HEK293 (cell line): ENCODE measurements at regions not wholly inside any gene's neighbourhood (a gene's known extent, or its start where the extent isn't known, plus 50 kb on each side); places are given as distances from the start of the nearest gene placed in this dataset.

Experiments
- CTCF ChIA-PET: fragments of 350-600 bp; formaldehyde crosslinking; extraction: SDS; loops from one replicate; lab custom pipeline; 2021; ENCODE audit warnings: antibody characterized with exemption; lab: Yijun Ruan, JAX
- POLR2A ChIA-PET: fragments of 300-600 bp; formaldehyde crosslinking; extraction: SDS; loops from one replicate; lab custom pipeline; 2020; ENCODE audit warnings: antibody characterized with exemption, inconsistent platforms; lab: Yijun Ruan, JAX
- H3K27ac ChIP-seq: fragments of 200-500 bp; sonication (Bioruptor generic); 2 replicates; pipeline ENCODE4 v1.5.1; 2014; ENCODE audit warnings: low read depth, low read length, control low read depth, inconsistent platforms; ENCODE audit errors: extremely low read depth
- H3K36me3 ChIP-seq, 2 experiments: fragments of 200-500 bp in 1 of 2; sonication (Bioruptor generic) in 1 of 2; 1 replicate in 1 of 2; 2 replicates in 1 of 2; pipeline ENCODE4 v1.5.1; 2014 to 2017; ENCODE audit warnings: inconsistent platforms in 2 of 2, low read length in 2 of 2; ENCODE audit not compliant: control insufficient read depth in 2 of 2, insufficient read depth in 1 of 2
- H3K4me1 ChIP-seq: fragments of 200-500 bp; sonication (Bioruptor generic); 2 replicates; pipeline ENCODE4 v1.5.1; 2014; ENCODE audit warnings: mild to moderate bottlenecking, low read length, inconsistent platforms; ENCODE audit not compliant: control insufficient read depth, insufficient read depth
- H3K4me3 ChIP-seq: 2 replicates; pipeline ENCODE4 v1.5.1; 2011; ENCODE audit warnings: low read depth, mild to moderate bottlenecking, control low read depth, low read length, moderate library complexity
- H3K9me3 ChIP-seq: fragments of 200-500 bp; sonication (Bioruptor generic); 2 replicates; pipeline ENCODE4 v1.5.1; 2014; ENCODE audit warnings: low read depth, low read length, inconsistent platforms; ENCODE audit not compliant: control insufficient read depth, insufficient read depth
- BCL11B ChIP-seq: fragments of 450-650 bp; formaldehyde crosslinking; IDR thresholded peaks from 2 replicates; pipeline ENCODE4 v1.5.1; 2016; ENCODE audit warnings: low read depth, missing biosample characterization, missing genetic modification characterization
- KLF1 ChIP-seq: fragments of 450-650 bp; formaldehyde crosslinking; IDR thresholded peaks from 2 replicates; pipeline ENCODE4 v1.5.1; 2016; ENCODE audit warnings: missing biosample characterization, missing genetic modification characterization
- KLF16 ChIP-seq: fragments of 450-650 bp; formaldehyde crosslinking; IDR thresholded peaks from 2 replicates; pipeline ENCODE4 v1.5.1; 2017; ENCODE audit warnings: missing biosample characterization, missing genetic modification characterization
- MZF1 ChIP-seq: fragments of 450-650 bp; formaldehyde crosslinking; IDR thresholded peaks from 2 replicates; pipeline ENCODE4 v1.5.1; 2017; ENCODE audit warnings: missing biosample characterization, missing genetic modification characterization, borderline replicate concordance
- TCF7L2 ChIP-seq: IDR thresholded peaks from 2 replicates; pipeline ENCODE4 v1.6.1; 2011; ENCODE audit warnings: low read depth, mild to moderate bottlenecking, inconsistent platforms, low read length, moderate library complexity, borderline replicate concordance
- WT1 ChIP-seq: fragments of 450-650 bp; formaldehyde crosslinking; IDR thresholded peaks from 2 replicates; pipeline ENCODE4 v1.5.1; 2016; ENCODE audit warnings: missing biosample characterization, missing genetic modification characterization
- ZBTB48 ChIP-seq: fragments of 450-650 bp; formaldehyde crosslinking; IDR thresholded peaks from 2 replicates; pipeline ENCODE4 v1.5.1; 2016; ENCODE audit warnings: missing biosample characterization, missing genetic modification characterization
- ZBTB8A ChIP-seq: fragments of 450-650 bp; formaldehyde crosslinking; IDR thresholded peaks from 2 replicates; pipeline ENCODE4 v1.5.1; 2016; ENCODE audit warnings: missing biosample characterization, missing genetic modification characterization
- ZIC2 ChIP-seq: fragments of 450-650 bp; formaldehyde crosslinking; IDR thresholded peaks from 2 replicates; pipeline ENCODE4 v1.5.1; 2016; ENCODE audit warnings: missing biosample characterization, missing genetic modification characterization
- ZNF112 ChIP-seq: fragments of 450-650 bp; formaldehyde crosslinking; IDR thresholded peaks from 2 replicates; pipeline ENCODE4 v1.5.0; 2017; ENCODE audit warnings: missing biosample characterization, missing genetic modification characterization
- ZNF132 ChIP-seq: fragments of 450-650 bp; formaldehyde crosslinking; IDR thresholded peaks from 2 replicates; pipeline ENCODE4 v1.5.1; 2017; ENCODE audit warnings: missing biosample characterization, missing genetic modification characterization, borderline replicate concordance
- ZNF16 ChIP-seq: fragments of 450-650 bp; formaldehyde crosslinking; IDR thresholded peaks from 2 replicates; pipeline ENCODE4 v1.5.1; 2016; ENCODE audit warnings: low read depth, missing biosample characterization, missing genetic modification characterization
- ZNF19 ChIP-seq: fragments of 450-650 bp; formaldehyde crosslinking; IDR thresholded peaks from 2 replicates; pipeline ENCODE4; 2016; ENCODE audit warnings: missing biosample characterization, missing genetic modification characterization, low read depth
- ZNF239 ChIP-seq: fragments of 450-650 bp; formaldehyde crosslinking; IDR thresholded peaks from 2 replicates; pipeline ENCODE4 v1.5.1; 2016; ENCODE audit warnings: missing biosample characterization, missing genetic modification characterization
- ZNF274 ChIP-seq, 2 experiments: fragments of 200-500 bp in 1 of 2; fragments of 450-650 bp in 1 of 2; sonication (Bioruptor generic) in 1 of 2; formaldehyde crosslinking in 1 of 2; IDR thresholded peaks; 2 replicates each; pipeline versions ENCODE4 v1.5.1 to v1.6.1; 2014 to 2016; ENCODE audit warnings: borderline replicate concordance in 1 of 2, inconsistent platforms in 1 of 2, low read length in 1 of 2, missing biosample characterization in 1 of 2, missing genetic modification characterization in 1 of 2
- ZNF302 ChIP-seq: fragments of 450-650 bp; formaldehyde crosslinking; IDR thresholded peaks from 2 replicates; pipeline ENCODE4 v1.5.1; 2016; ENCODE audit warnings: missing biosample characterization, missing genetic modification characterization, low read depth
- ZNF341 ChIP-seq: fragments of 450-650 bp; formaldehyde crosslinking; IDR thresholded peaks from 2 replicates; pipeline ENCODE4; 2016; ENCODE audit warnings: low read depth, missing biosample characterization, missing genetic modification characterization
- ZNF366 ChIP-seq: fragments of 450-650 bp; formaldehyde crosslinking; conservative IDR thresholded peaks from 2 replicates; pipeline ENCODE4 v1.5.1; 2016; ENCODE audit warnings: missing biosample characterization, missing genetic modification characterization
- ZNF37A ChIP-seq: fragments of 450-650 bp; IDR thresholded peaks from 2 replicates; pipeline ENCODE4 v1.5.1; 2018; ENCODE audit warnings: missing biosample characterization, missing genetic modification characterization
- ZNF391 ChIP-seq: fragments of 450-650 bp; formaldehyde crosslinking; IDR thresholded peaks from 2 replicates; pipeline ENCODE4 v1.5.1; 2016; ENCODE audit warnings: low read depth, missing biosample characterization, missing genetic modification characterization, borderline replicate concordance
- ZNF398 ChIP-seq: fragments of 450-650 bp; formaldehyde crosslinking; IDR thresholded peaks from 2 replicates; pipeline ENCODE4 v1.5.1; 2017; ENCODE audit warnings: missing biosample characterization, missing genetic modification characterization
- ZNF423 ChIP-seq: fragments of 450-650 bp; formaldehyde crosslinking; IDR thresholded peaks from 2 replicates; pipeline ENCODE4 v1.5.1; 2016; ENCODE audit warnings: missing biosample characterization, missing genetic modification characterization
- ZNF501 ChIP-seq: fragments of 450-650 bp; formaldehyde crosslinking; IDR thresholded peaks from 2 replicates; pipeline ENCODE4 v1.5.1; 2016; ENCODE audit warnings: missing biosample characterization, missing genetic modification characterization
- ZNF561 ChIP-seq: fragments of 450-650 bp; IDR thresholded peaks from 2 replicates; pipeline ENCODE4 v1.5.1; 2018; ENCODE audit warnings: missing biosample characterization, missing genetic modification characterization, borderline replicate concordance
- ZNF660 ChIP-seq: fragments of 450-650 bp; IDR thresholded peaks from 2 replicates; pipeline ENCODE4 v1.5.1; 2018; ENCODE audit warnings: missing biosample characterization, mild to moderate bottlenecking, missing genetic modification characterization
- ZNF677 ChIP-seq: fragments of 450-650 bp; IDR thresholded peaks from 2 replicates; pipeline ENCODE4 v1.5.0; 2018; ENCODE audit warnings: missing biosample characterization, mild to moderate bottlenecking, missing genetic modification characterization, moderate library complexity
- ZNF701 ChIP-seq: fragments of 450-650 bp; formaldehyde crosslinking; IDR thresholded peaks from 2 replicates; pipeline ENCODE4 v1.5.1; 2016; ENCODE audit warnings: missing biosample characterization, missing genetic modification characterization
- ZNF837 ChIP-seq: fragments of 450-650 bp; formaldehyde crosslinking; IDR thresholded peaks from 2 replicates; pipeline ENCODE4 v1.5.1; 2016; ENCODE audit warnings: missing biosample characterization, missing genetic modification characterization
- ZSCAN23 ChIP-seq: fragments of 450-650 bp; formaldehyde crosslinking; IDR thresholded peaks from 2 replicates; pipeline ENCODE4 v1.5.1; 2016; ENCODE audit warnings: missing biosample characterization, missing genetic modification characterization
- ZSCAN4 ChIP-seq: fragments of 450-650 bp; formaldehyde crosslinking; IDR thresholded peaks from 2 replicates; pipeline ENCODE4 v1.5.1; 2017; ENCODE audit warnings: missing biosample characterization, missing genetic modification characterization
- ZSCAN5A ChIP-seq: fragments of 450-650 bp; formaldehyde crosslinking; IDR thresholded peaks from 2 replicates; pipeline ENCODE4 v1.5.1; 2016; ENCODE audit warnings: missing biosample characterization, missing genetic modification characterization
- TF ChIP-seq, protein P1 (sequence below): fragments of 450-650 bp; formaldehyde crosslinking; IDR thresholded peaks from 2 replicates; pipeline ENCODE4 v1.5.1; 2016; ENCODE audit warnings: missing biosample characterization, missing genetic modification characterization, low read depth

DNA sequence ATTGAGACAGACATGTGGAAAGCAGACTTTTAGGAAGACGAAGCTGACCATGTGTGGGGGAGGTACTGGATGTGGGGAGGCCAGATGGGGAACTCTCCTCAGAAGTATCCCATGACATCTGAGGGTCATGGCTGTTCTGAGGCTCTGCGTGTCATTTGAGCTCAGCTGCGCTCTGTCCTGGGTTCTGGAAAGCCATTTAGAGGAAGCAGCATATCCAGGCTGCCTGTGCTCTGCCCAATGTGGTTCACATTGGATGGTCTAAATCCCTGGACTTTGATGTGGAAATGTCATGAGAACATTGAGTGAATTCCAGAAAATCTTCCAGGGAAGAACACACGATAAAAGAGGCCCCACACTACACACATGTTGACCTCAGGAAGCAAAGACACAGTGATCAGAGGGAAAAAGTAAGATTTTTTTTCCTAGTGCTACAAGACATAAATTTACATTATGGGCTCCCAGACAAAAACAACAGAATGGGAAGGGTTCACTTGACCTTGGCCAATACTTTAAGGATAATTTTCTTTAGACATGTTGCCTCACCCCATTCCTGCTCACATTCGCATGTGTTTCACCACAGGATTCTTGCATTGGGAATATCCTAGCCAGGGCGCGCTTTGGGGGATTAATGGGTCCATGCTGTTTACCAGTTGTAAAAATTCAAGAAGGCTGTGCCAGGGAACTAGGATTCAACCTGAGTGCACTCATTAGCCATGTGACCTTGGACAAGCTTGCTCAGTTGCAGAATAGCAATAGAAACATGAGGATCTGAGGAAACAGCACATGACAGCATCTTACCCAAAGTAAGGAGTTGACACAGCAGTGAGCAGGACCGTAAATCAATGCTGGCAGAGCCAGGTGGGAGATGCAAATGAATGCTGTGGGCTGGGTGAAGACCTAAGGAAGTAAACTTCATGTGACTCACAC, 73.2 kb upstream of the C1QTNF7 start:
- no peaks in the 10 kb centered on the region for H3K4me1 ChIP-seq
- no peak overlapping the region for H3K4me3 ChIP-seq
- no peak overlapping the region for H3K27ac ChIP-seq
- CTCF ChIA-PET: no interaction called here
- no peaks in the 10 kb centered on the region for H3K36me3 ChIP-seq
- POLR2A ChIA-PET: no interaction called here
- TF ChIP-seq ZNF341 (tag by site-specific recombination) (no peak), ZBTB48 (tag by site-specific recombination) (no peak), ZNF132 (tag by site-specific recombination) (no peak), ZSCAN5A (tag by site-specific recombination) (no peak), ZNF501 (no peak), ZNF274 (IDR thresholded peaks at IDR 0.05; ENCODE audit: low read length) (no peak), ZNF274 (tag by site-specific recombination; IDR thresholded peaks at IDR 0.05; ENCODE audit: borderline replicate concordance) (no peak), ZNF677 (tag by site-specific recombination) (no peak), ZNF302 (tag by site-specific recombination) (no peak), WT1 (no peak), ZBTB8A (tag by site-specific recombination) (no peak), ZNF837 (tag by site-specific recombination) (no peak), BCL11B (no peak), ZNF391 (no peak), ZNF561 (no peak), ZNF398 (tag by site-specific recombination) (no peak)
- TF ChIP-seq, protein P1, sequence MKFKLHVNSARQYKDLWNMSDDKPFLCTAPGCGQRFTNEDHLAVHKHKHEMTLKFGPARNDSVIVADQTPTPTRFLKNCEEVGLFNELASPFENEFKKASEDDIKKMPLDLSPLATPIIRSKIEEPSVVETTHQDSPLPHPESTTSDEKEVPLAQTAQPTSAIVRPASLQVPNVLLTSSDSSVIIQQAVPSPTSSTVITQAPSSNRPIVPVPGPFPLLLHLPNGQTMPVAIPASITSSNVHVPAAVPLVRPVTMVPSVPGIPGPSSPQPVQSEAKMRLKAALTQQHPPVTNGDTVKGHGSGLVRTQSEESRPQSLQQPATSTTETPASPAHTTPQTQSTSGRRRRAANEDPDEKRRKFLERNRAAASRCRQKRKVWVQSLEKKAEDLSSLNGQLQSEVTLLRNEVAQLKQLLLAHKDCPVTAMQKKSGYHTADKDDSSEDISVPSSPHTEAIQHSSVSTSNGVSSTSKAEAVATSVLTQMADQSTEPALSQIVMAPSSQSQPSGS (tag by site-specific recombination): no peak
- no peaks in the 10 kb centered on the region for H3K9me3 ChIP-seq

DNA sequence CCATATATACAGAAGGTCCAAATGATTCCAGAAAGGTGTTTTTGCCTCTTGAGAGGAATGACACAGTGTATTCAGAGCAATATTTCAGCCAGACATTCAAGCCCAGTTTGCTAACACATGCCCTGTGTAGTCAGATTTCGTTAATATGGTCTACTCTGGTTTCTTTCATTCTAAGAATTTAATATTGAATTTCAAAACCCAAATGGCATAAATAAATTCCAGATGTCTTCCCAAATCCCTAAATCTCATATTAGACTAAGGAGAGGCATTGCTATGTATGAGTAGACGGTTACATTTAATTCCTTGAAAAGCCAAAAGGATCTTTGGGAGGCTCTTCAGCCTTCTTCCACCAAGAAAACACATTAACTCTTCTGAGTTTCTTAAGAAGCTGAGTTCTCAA, 66.3 kb upstream of the C1QTNF7 start:
- Histone ChIP-seq H3K36me3 (no peaks in the 10 kb centered on the region), H3K4me1 (no peaks in the 10 kb centered on the region), H3K9me3 (no peaks in the 10 kb centered on the region), H3K27ac (no peak overlapping the region), H3K4me3 (no peak overlapping the region)
- ChIA-PET CTCF (no interaction called here), POLR2A (no interaction called here)
- TF ChIP-seq ZSCAN23 (tag by site-specific recombination) (no peak), ZNF19 (tag by site-specific recombination) (no peak), ZBTB48 (tag by site-specific recombination) (no peak), ZNF239 (tag by site-specific recombination) (no peak), ZSCAN4 (no peak), ZNF660 (tag by site-specific recombination) (no peak), ZNF366 (tag by site-specific recombination) (no peak), ZNF423 (tag by site-specific recombination) (no peak), ZNF37A (no peak), ZIC2 (no peak), ZNF701 (tag by site-specific recombination) (no peak), MZF1 (no peak), KLF1 (tag by site-specific recombination) (no peak), KLF16 (tag by site-specific recombination) (no peak), TCF7L2 (no peak), ZNF16 (tag by site-specific recombination) (no peak), ZNF112 (no peak)
